Thyroid gland (tissue), 4 donors: ENCODE measurements at regions not wholly inside any gene's neighbourhood (a gene's known extent, or its start where the extent isn't known, plus 50 kb on each side); places are given as distances from the start of the nearest gene placed in this dataset.
A peak's percentile ranks its signal among the peaks of the same experiment; 100 is the strongest.
"Not testable (repeated sequence)": the region's sequence is repeated elsewhere in the genome, so short reads cannot be mapped to it uniquely, and the experiment has no call there.

Source experiments
- DNase-seq, 2 donors: peaks; one replicate each; pipeline ENCODE4 v3.0.0-alpha.2; 2019
- H3K27ac ChIP-seq, 3 donors: fragments of 200-600 bp; sonication (generic); 1 replicate in 2 of 3; 2 replicates in 1 of 3; pipeline ENCODE4 v1.5.1; 2016 to 2019; ENCODE audit warnings: mild to moderate bottlenecking in 1 of 3, moderate library complexity in 1 of 3
- H3K27me3 ChIP-seq: fragments of 200-600 bp; sonication (generic); one replicate; pipeline ENCODE4 v1.5.1; 2019
- H3K36me3 ChIP-seq, 2 donors: fragments of 200-600 bp; sonication (generic); one replicate each; pipeline ENCODE4 v1.5.1; 2016 to 2019
- H3K4me1 ChIP-seq, 2 donors: fragments of 200-600 bp; sonication (generic); one replicate each; pipeline ENCODE4 v1.5.1; 2017 to 2019
- H3K4me3 ChIP-seq, 3 donors: fragments of 200-600 bp; sonication (generic); replicated peaks in 1 of 3; 1 replicate in 2 of 3; 2 replicates in 1 of 3; pipeline ENCODE4 v1.5.1; 2016; ENCODE audit warnings: mild to moderate bottlenecking in 1 of 3
- H3K9me3 ChIP-seq: fragments of 200-600 bp; sonication (generic); one replicate; pipeline ENCODE4 v1.5.1; 2017
- POLR2A ChIP-seq, 2 donors: fragments of 450-650 bp; IDR thresholded peaks; one replicate each; pipeline ENCODE4 v1.6.1; 2017; ENCODE audit warnings: antibody characterized with exemption in 2 of 2, mild to moderate bottlenecking in 2 of 2, moderate library complexity in 1 of 2
- WGBS, 2 donors: methylation state at CpG; one replicate each; pipeline ENCODE4 v1.1.5; 2017; 5-methylcytosine and 5-hydroxymethylcytosine counted together
- intact Hi-C: fragments of 100-400 bp; cut with DNase I; formaldehyde crosslinking; loops from one replicate; pipeline ENCODE4 v1.15.1; 2023
- TF ChIP-seq, protein P1 (sequence below), 6 experiments: fragments of 200-600 bp in 3 of 6; fragments of 450-650 bp in 3 of 6; sonication (generic) in 3 of 6; IDR thresholded peaks; one replicate each; pipeline ENCODE4 v1.5.1; 2016 to 2019; ENCODE audit warnings: antibody characterized with exemption in 6 of 6, mild to moderate bottlenecking in 2 of 6, inconsistent platforms in 1 of 6, moderate library complexity in 1 of 6

- H3K27me3 ChIP-seq = no peaks in the 10 kb centered on the region
- no peak overlapping the region for H3K27ac ChIP-seq
- WGBS, 2 donors = 11 to 24% methylated on average over 4 of the region's 6 CpGs
- no peaks in the 10 kb centered on the region for H3K36me3 ChIP-seq
- intact Hi-C loops = no loop called here
- no peaks in the 10 kb centered on the region for H3K9me3 ChIP-seq
- no peaks in the 10 kb centered on the region for H3K4me1 ChIP-seq
- no peak overlapping the region for H3K4me3 ChIP-seq
- no peak for DNase-seq
- no peak for TF ChIP-seq POLR2A (IDR thresholded peaks at IDR 0.05)
- TF ChIP-seq, protein P1, sequence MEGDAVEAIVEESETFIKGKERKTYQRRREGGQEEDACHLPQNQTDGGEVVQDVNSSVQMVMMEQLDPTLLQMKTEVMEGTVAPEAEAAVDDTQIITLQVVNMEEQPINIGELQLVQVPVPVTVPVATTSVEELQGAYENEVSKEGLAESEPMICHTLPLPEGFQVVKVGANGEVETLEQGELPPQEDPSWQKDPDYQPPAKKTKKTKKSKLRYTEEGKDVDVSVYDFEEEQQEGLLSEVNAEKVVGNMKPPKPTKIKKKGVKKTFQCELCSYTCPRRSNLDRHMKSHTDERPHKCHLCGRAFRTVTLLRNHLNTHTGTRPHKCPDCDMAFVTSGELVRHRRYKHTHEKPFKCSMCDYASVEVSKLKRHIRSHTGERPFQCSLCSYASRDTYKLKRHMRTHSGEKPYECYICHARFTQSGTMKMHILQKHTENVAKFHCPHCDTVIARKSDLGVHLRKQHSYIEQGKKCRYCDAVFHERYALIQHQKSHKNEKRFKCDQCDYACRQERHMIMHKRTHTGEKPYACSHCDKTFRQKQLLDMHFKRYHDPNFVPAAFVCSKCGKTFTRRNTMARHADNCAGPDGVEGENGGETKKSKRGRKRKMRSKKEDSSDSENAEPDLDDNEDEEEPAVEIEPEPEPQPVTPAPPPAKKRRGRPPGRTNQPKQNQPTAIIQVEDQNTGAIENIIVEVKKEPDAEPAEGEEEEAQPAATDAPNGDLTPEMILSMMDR (IDR thresholded peaks at IDR 0.05) = no peak
Observed at GRCh38 chrX:145393702-145394235, 146.5 kb downstream of the SPANXN1 start.

- H3K27me3 ChIP-seq = no peaks in the 10 kb centered on the region
- no peaks in the 10 kb centered on the region for H3K9me3 ChIP-seq
- no peak overlapping the region for H3K4me3 ChIP-seq
- DNase-seq = no peak
- H3K27ac ChIP-seq = no peak overlapping the region
- TF ChIP-seq, protein P1 (IDR thresholded peaks at IDR 0.05) = no peak
- no peak for TF ChIP-seq POLR2A (IDR thresholded peaks at IDR 0.05)
- no peaks in the 10 kb centered on the region for H3K36me3 ChIP-seq
- intact Hi-C loops = no loop called here
- H3K4me1 ChIP-seq = no peaks in the 10 kb centered on the region
Observed at GRCh38 chrX:145394344-145394743, 147.0 kb downstream of the SPANXN1 start.

- no peak overlapping the region for H3K4me3 ChIP-seq
- no peak for DNase-seq
- H3K36me3 ChIP-seq = no peaks in the 10 kb centered on the region
- WGBS, 2 donors = 93 to 97% methylated on average over 2 of the region's 2 CpGs
- no peak for TF ChIP-seq POLR2A (IDR thresholded peaks at IDR 0.05)
- TF ChIP-seq, protein P1 (IDR thresholded peaks at IDR 0.05) = no peak
- H3K27ac ChIP-seq = no peak overlapping the region
- H3K9me3 ChIP-seq = no peaks in the 10 kb centered on the region
- no peaks in the 10 kb centered on the region for H3K4me1 ChIP-seq
- no peaks in the 10 kb centered on the region for H3K27me3 ChIP-seq
- intact Hi-C loops = no loop called here
Observed at GRCh38 chrX:145396612-145397011, 149.3 kb downstream of the SPANXN1 start.

DNA sequence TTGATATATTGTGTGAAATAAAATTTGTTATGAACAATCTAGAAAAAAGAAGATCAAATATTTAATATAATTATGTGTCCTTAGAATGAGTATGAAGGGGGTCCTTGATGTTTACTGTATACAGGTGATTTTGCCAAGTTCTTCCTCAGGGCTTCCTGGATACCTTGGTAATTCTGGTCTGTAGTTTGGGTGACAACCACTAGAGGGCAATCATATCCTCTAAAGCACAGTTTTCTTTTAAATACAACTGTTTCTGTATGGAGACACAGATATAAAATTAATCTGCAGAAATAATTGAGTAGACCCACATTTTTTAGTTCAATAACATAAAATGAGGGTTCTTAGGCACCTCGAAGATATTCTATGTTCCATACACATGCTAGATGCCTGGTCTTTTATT, 157.7 kb downstream of the SPANXN1 start:
- no peaks in the 10 kb centered on the region for H3K4me1 ChIP-seq
- intact Hi-C loops = no loop called here
- DNase-seq = no peak
- WGBS, 2 donors = 0% methylated on average over 1 of the region's 1 CpG
- H3K36me3 ChIP-seq = no peaks in the 10 kb centered on the region
- no peak overlapping the region for H3K4me3 ChIP-seq
- no peak overlapping the region for H3K27ac ChIP-seq
- no peak for TF ChIP-seq POLR2A (IDR thresholded peaks at IDR 0.05)
- TF ChIP-seq, protein P1 (IDR thresholded peaks at IDR 0.05) = peak in 2 of 6 experiments; percentile 26 to 40
- H3K27me3 ChIP-seq = no peaks in the 10 kb centered on the region
- H3K9me3 ChIP-seq = no peaks in the 10 kb centered on the region

GRCh38 chrX:145410622-145411021, 163.3 kb downstream of the SPANXN1 start:
- H3K4me1 ChIP-seq = no peaks in the 10 kb centered on the region
- DNase-seq = no peak
- intact Hi-C loops = no loop called here
- 88 to 91% methylated on average over 2 of the region's 2 CpGs for WGBS, 2 donors
- no peak for TF ChIP-seq POLR2A (IDR thresholded peaks at IDR 0.05)
- TF ChIP-seq, protein P1 (IDR thresholded peaks at IDR 0.05) = no peak
- H3K27ac ChIP-seq = no peak overlapping the region
- H3K4me3 ChIP-seq = no peak overlapping the region
- H3K9me3 ChIP-seq = no peaks in the 10 kb centered on the region
- no peaks in the 10 kb centered on the region for H3K36me3 ChIP-seq
- no peaks in the 10 kb centered on the region for H3K27me3 ChIP-seq

DNA sequence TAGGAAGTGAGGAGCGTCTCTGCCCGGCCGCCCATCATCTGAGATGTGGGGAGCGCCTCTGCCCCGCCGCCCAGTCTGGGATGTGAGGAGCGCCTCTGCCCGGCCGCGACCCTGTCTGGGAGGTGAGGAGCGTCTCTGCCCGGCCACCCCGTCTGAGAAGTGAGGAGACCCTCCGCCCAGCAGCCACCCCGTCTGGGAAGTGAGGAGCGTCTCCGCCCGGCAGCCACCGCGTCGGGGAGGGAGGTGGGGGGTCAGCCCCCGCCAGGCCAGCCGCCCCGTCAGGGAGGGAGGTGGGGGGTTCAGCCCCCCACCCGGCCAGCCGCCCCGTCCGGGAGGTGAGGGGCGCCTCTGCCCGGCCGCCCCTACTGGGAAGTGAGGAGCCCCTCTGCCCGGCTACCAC, 188.9 kb downstream of the SPANXN1 start:
- H3K36me3 ChIP-seq, H3K4me3 ChIP-seq, H3K27ac ChIP-seq, DNase-seq, H3K4me1 ChIP-seq, intact Hi-C loops, H3K9me3 ChIP-seq, H3K27me3 ChIP-seq: not testable (repeated sequence)
- WGBS, 2 donors = no CpG with 5 or more reads among the region's 32 CpGs
